ENCODE measurements at regions not wholly inside any gene's neighbourhood (a gene's known extent, or its start where the extent isn't known, plus 50 kb on each side); places are given as distances from the start of the nearest gene placed in this dataset.

- dilution Hi-C loops (cut with HindIII; ENCODE audit: low sequenced_read_pairs, unreplicated experiment), result no loop called here
- Histone ChIP-seq H3K36me3 (ENCODE audit: control insufficient read depth, insufficient read depth, low read length) (no peaks in the 10 kb centered on the region), H3K79me1 (ENCODE audit: low read depth in 1 of 2, low read length in 2 of 2) (no peaks in the 10 kb centered on the region), H4K20me1 (ENCODE audit: insufficient read depth, low read length) (no peaks in the 10 kb centered on the region), H2AK9ac (replicated peaks; ENCODE audit: low read depth, low read length, poor library complexity) (no peak overlapping the region), H2AFZ (replicated peaks; ENCODE audit: low read length, poor library complexity) (no peak overlapping the region), H2BK5ac (ENCODE audit: low read depth, low read length, poor library complexity, severe bottlenecking) (peak overlapping the region; percentile 73), H3K56ac (ENCODE audit: extremely low read depth, insufficient read depth, low read length) (0 out of 2 replicates have a peak overlapping the region, but pooled peaks have one; percentile 18), H2BK15ac (ENCODE audit: low read depth, low read length) (0 out of 3 replicates have a peak overlapping the region, but pooled peaks have one; percentile 30), H3K9ac (ENCODE audit: low read depth, low read length) (no peak overlapping the region), H3K4me1 (ENCODE audit: control insufficient read depth, insufficient read depth, low read length) (peaks cover 8% of the 10 kb centered on the region), H3K23ac (ENCODE audit: low read depth, low read length) (peak overlapping the region; percentile 87; the same call in 1 of the 2 replicates), H4K5ac (ENCODE audit: low read depth, low read length) (no peak overlapping the region), H3K4ac (ENCODE audit: low read depth, low read length) (peak overlapping the region; percentile 90), H3K14ac (replicated peaks; ENCODE audit: low read depth, low read length) (peak overlapping the region; percentile 62; the same call in 1 of the 2 replicates), H3K27me3 (ENCODE audit: control insufficient read depth, insufficient read depth, low read length) (no peaks in the 10 kb centered on the region), H3K4me3 (ENCODE audit: insufficient read depth, low read depth, low read length) (no peak overlapping the region), H3K9me3 (ENCODE audit: control insufficient read depth, insufficient read depth, low read length) (no peaks in the 10 kb centered on the region), H2BK20ac (ENCODE audit: low read depth, low read length) (peak overlapping the region; percentile 93), H3K27ac (ENCODE audit: insufficient read depth, low read length) (no peak overlapping the region), H3K4me2 (ENCODE audit: low read depth, low read length) (no peak overlapping the region; the same call in 1 of the 2 replicates), H3K18ac (ENCODE audit: low read depth, low read length) (peak overlapping the region; percentile 64; the same call in 1 of the 2 replicates), H4K91ac (ENCODE audit: insufficient read depth, low read depth, low read length) (peak overlapping the region; percentile 86; the same call in 1 of the 2 replicates), H3K9me1 (ENCODE audit: insufficient read depth, low read length) (peaks cover 5% of the 10 kb centered on the region; the same call in 1 of the 2 replicates), H2BK120ac (ENCODE audit: low read depth, low read length) (peak overlapping the region; percentile 95), H4K8ac (ENCODE audit: low read depth in 2 of 2, low read length in 2 of 2) (peak overlapping the region in 1 of 2 experiments; percentile 62; a peak in 1 of 4 replicates), H2AK5ac (ENCODE audit: low read depth, low read length) (peak overlapping the region; percentile 78; the same call in 1 of the 2 replicates)
- peak; percentile 37 for DNase-seq
- intact Hi-C loops (cut with micrococcal nuclease), result loop anchor here (5.0 kb wide), 1 partner anchor 195 kb away; the partner anchor contains the start of gene MACIR
- TF ChIP-seq USF2 (IDR thresholded peaks at IDR 0.05; ENCODE audit: low read depth, low read length) (no peak), MAFK (IDR thresholded peaks at IDR 0.05; ENCODE audit: low read depth, low read length) (no peak), RAD21 (IDR thresholded peaks at IDR 0.05; ENCODE audit: low read length) (no peak), CTCF (conservative IDR thresholded peaks at IDR 0.05; ENCODE audit: low read depth, low read length) (no peak), ELK1 (IDR thresholded peaks at IDR 0.05; ENCODE audit: borderline replicate concordance, low read depth, low read length) (no peak)
- no CpG with 5 or more reads among the region's 1 CpG for WGBS, 2 experiments (ENCODE audit: extremely low coverage in 2 of 2, insufficient read length in 1 of 2)
- BruUV-seq (replicated peaks), result no TSS peak
- ATAC-seq (ENCODE audit: low read depth), result peak; percentile 24; the same call in 1 of the 2 replicates
- in situ Hi-C loops (cut with MboI; ENCODE audit: low sequenced_read_pairs), result no loop called here
- ChIA-PET POLR2A (ENCODE audit: unreplicated experiment) (no interaction called here), CTCF (interaction anchor here (0.8 to 1.5 kb wide), 2 partner anchors 11 to 111 kb away, joined by 3 to 5 read pairs; no protein-coding TSS in a partner anchor)
Observed at GRCh38 chr5:103452666-103453065, 109.9 kb downstream of the NUDT12 start.
